IMR-90 (cell line): ENCODE measurements at regions not wholly inside any gene's neighbourhood (a gene's known extent, or its start where the extent isn't known, plus 50 kb on each side); places are given as distances from the start of the nearest gene placed in this dataset.
"Not testable (repeated sequence)": the region's sequence is repeated elsewhere in the genome, so short reads cannot be mapped to it uniquely, and the experiment has no call there.

Experiments
- ATAC-seq: fragments of 200-7000 bp; cut with Tn5 transposase; 2 replicates; pipeline ENCODE4 v1.9.1; 2020; ENCODE audit warnings: low read depth, mild to moderate bottlenecking, moderate library complexity
- BruUV-seq: library from RNA; stranded (reverse); fragments of 400-500 nt; replicated peaks from 2 replicates; lab custom pipeline; 2021; lab: Mats Ljungman, UMichigan
- CTCF ChIA-PET: fragments of 300-600 bp; formaldehyde crosslinking; extraction: SDS; loops from one replicate; lab custom pipeline; 2021; ENCODE audit warnings: antibody characterized with exemption; lab: Yijun Ruan, JAX
- POLR2A ChIA-PET: fragments of 300-600 bp; sonication (Branson Sonifier 250); formaldehyde crosslinking; loops from one replicate; lab custom pipeline; 2022; ENCODE audit warnings: antibody characterized with exemption; ENCODE audit not compliant: unreplicated experiment; lab: Charles Lee
- DNase-seq: peaks from one replicate; pipeline ENCODE4 v3.0.0; 2013
- H2AFZ ChIP-seq: replicated peaks from 2 replicates; pipeline ENCODE3; 2013; ENCODE audit warnings: low read length, mild to moderate bottlenecking; ENCODE audit not compliant: poor library complexity
- H2AK5ac ChIP-seq: 2 replicates; pipeline ENCODE4 v1.6.1; 2013; ENCODE audit warnings: low read depth, low read length, inconsistent platforms
- H2AK9ac ChIP-seq: replicated peaks from 2 replicates; pipeline ENCODE3; 2013; ENCODE audit warnings: mild to moderate bottlenecking, low read depth, low read length, moderate library complexity; ENCODE audit not compliant: poor library complexity
- H2BK120ac ChIP-seq: 2 replicates; pipeline ENCODE4 v1.6.1; 2013; ENCODE audit warnings: low read depth, low read length, inconsistent platforms
- H2BK15ac ChIP-seq: 3 replicates; pipeline ENCODE4 v1.6.1; 2013; ENCODE audit warnings: low read depth, low read length, inconsistent platforms
- H2BK20ac ChIP-seq: 2 replicates; pipeline ENCODE4 v1.6.1; 2013; ENCODE audit warnings: low read depth, mild to moderate bottlenecking, inconsistent platforms, low read length, moderate library complexity
- H2BK5ac ChIP-seq: 2 replicates; pipeline ENCODE4 v1.6.1; 2013; ENCODE audit warnings: mild to moderate bottlenecking, low read depth, low read length, inconsistent platforms; ENCODE audit not compliant: poor library complexity, severe bottlenecking
- H3K14ac ChIP-seq: replicated peaks from 2 replicates; pipeline ENCODE4 v1.6.1; 2013; ENCODE audit warnings: low read depth, low read length, inconsistent platforms
- H3K18ac ChIP-seq: 2 replicates; pipeline ENCODE4 v1.6.1; 2013; ENCODE audit warnings: low read depth, low read length, control low read depth
- H3K23ac ChIP-seq: 2 replicates; pipeline ENCODE4 v1.6.1; 2013; ENCODE audit warnings: low read depth, low read length, inconsistent platforms
- H3K27ac ChIP-seq: 2 replicates; pipeline ENCODE4 v1.5.1; 2013; ENCODE audit warnings: mild to moderate bottlenecking, control low read depth, low read length; ENCODE audit not compliant: insufficient read depth
- H3K27me3 ChIP-seq: 2 replicates; pipeline ENCODE4 v1.6.1; 2013; ENCODE audit warnings: low read length; ENCODE audit not compliant: control insufficient read depth, insufficient read depth
- H3K36me3 ChIP-seq: 2 replicates; pipeline ENCODE4 v1.6.1; 2013; ENCODE audit warnings: low read length, mixed read lengths; ENCODE audit not compliant: control insufficient read depth, insufficient read depth
- H3K4ac ChIP-seq: 2 replicates; pipeline ENCODE4 v1.6.1; 2013; ENCODE audit warnings: low read depth, low read length, inconsistent platforms
- H3K4me1 ChIP-seq: 2 replicates; pipeline ENCODE4 v1.6.1; 2013; ENCODE audit warnings: low read length, mixed read lengths; ENCODE audit not compliant: control insufficient read depth, insufficient read depth
- H3K4me2 ChIP-seq: 2 replicates; pipeline ENCODE4 v1.6.1; 2013; ENCODE audit warnings: low read depth, mild to moderate bottlenecking, control low read depth, low read length, moderate library complexity
- H3K4me3 ChIP-seq: 2 replicates; pipeline ENCODE4 v1.5.1; 2013; ENCODE audit warnings: low read depth, mild to moderate bottlenecking, control low read depth, low read length, moderate library complexity; ENCODE audit not compliant: insufficient read depth
- H3K56ac ChIP-seq: 2 replicates; pipeline ENCODE4 v1.6.1; 2013; ENCODE audit warnings: low read length, inconsistent platforms; ENCODE audit not compliant: insufficient read depth; ENCODE audit errors: extremely low read depth
- H3K79me1 ChIP-seq, 2 experiments: 2 replicates each; pipeline ENCODE4 v1.6.1; 2013; ENCODE audit warnings: low read length in 2 of 2, inconsistent platforms in 1 of 2, low read depth in 1 of 2
- H3K9ac ChIP-seq: 2 replicates; pipeline ENCODE4 v1.6.1; 2013; ENCODE audit warnings: low read depth, low read length, control low read depth
- H3K9me1 ChIP-seq: 2 replicates; pipeline ENCODE4 v1.6.1; 2013; ENCODE audit warnings: low read length, inconsistent platforms; ENCODE audit not compliant: insufficient read depth
- H3K9me3 ChIP-seq: 2 replicates; pipeline ENCODE4 v1.6.1; 2013; ENCODE audit warnings: low read length; ENCODE audit not compliant: control insufficient read depth, insufficient read depth
- H4K20me1 ChIP-seq: 2 replicates; pipeline ENCODE4 v1.6.1; 2013; ENCODE audit warnings: low read length, inconsistent platforms; ENCODE audit not compliant: insufficient read depth
- H4K5ac ChIP-seq: 2 replicates; pipeline ENCODE4 v1.6.1; 2013; ENCODE audit warnings: mild to moderate bottlenecking, low read depth, low read length, control low read depth
- H4K8ac ChIP-seq, 2 experiments: 2 replicates each; pipeline ENCODE4 v1.6.1; 2013; ENCODE audit warnings: low read depth in 2 of 2, low read length in 2 of 2, control low read depth in 1 of 2, inconsistent platforms in 1 of 2
- H4K91ac ChIP-seq: 2 replicates; pipeline ENCODE4 v1.6.1; 2013; ENCODE audit warnings: low read depth, low read length, inconsistent platforms; ENCODE audit not compliant: insufficient read depth
- CEBPB ChIP-seq: IDR thresholded peaks from 2 replicates; pipeline ENCODE4 v1.6.1; 2012; ENCODE audit warnings: low read depth, low read length, improper control_type of control experiment
- CHD1 ChIP-seq: IDR thresholded peaks from 2 replicates; pipeline ENCODE4 v1.6.1; 2012; ENCODE audit warnings: low read depth, low read length, improper control_type of control experiment
- FOS ChIP-seq: fragments of 150-350 bp; IDR thresholded peaks from 2 replicates; pipeline ENCODE4 v1.6.1; 2016; ENCODE audit warnings: low read depth, low read length
- MAZ ChIP-seq: IDR thresholded peaks from 2 replicates; pipeline ENCODE4 v1.6.1; 2012; ENCODE audit warnings: low read depth, mild to moderate bottlenecking, low read length, improper control_type of control experiment, moderate library complexity, borderline replicate concordance
- POLR2A ChIP-seq: IDR thresholded peaks from 2 replicates; pipeline ENCODE4 v1.6.1; 2012; ENCODE audit warnings: mild to moderate bottlenecking, low read depth, low read length
- RCOR1 ChIP-seq: IDR thresholded peaks from 2 replicates; pipeline ENCODE4 v1.6.1; 2012; ENCODE audit warnings: mild to moderate bottlenecking, low read length, improper control_type of control experiment; ENCODE audit not compliant: insufficient replicate concordance
- RFX5 ChIP-seq: IDR thresholded peaks from 2 replicates; pipeline ENCODE4 v1.8.0; 2012; ENCODE audit warnings: low read depth, mild to moderate bottlenecking, low read length, moderate library complexity
- SMC3 ChIP-seq: fragments of 150-350 bp; IDR thresholded peaks from 2 replicates; pipeline ENCODE4 v1.6.1; 2016; ENCODE audit warnings: low read depth, mild to moderate bottlenecking, antibody characterized with exemption, low read length, moderate library complexity
- WGBS, 2 experiments: methylation state at CpG; one replicate each; pipeline versions ENCODE4 v1.1.5 to v1.1.7; 2013; ENCODE audit warnings: missing lambda C conversion rate in 2 of 2; ENCODE audit not compliant: insufficient read length in 1 of 2; ENCODE audit errors: extremely low coverage in 2 of 2; 5-methylcytosine and 5-hydroxymethylcytosine counted together
- dilution Hi-C: fragments of 300-500 bp; cut with HindIII; formaldehyde crosslinking; loops from one replicate; pipeline ENCODE4 v1.14.3; 2018; ENCODE audit warnings: low sequenced_read_pairs; ENCODE audit not compliant: unreplicated experiment
- in situ Hi-C: fragments of 300-500 bp; cut with MboI; formaldehyde crosslinking; loops from 3 replicates; pipeline ENCODE4 v1.14.3; 2019; ENCODE audit warnings: low sequenced_read_pairs, inconsistent platforms, mixed read lengths
- intact Hi-C: fragments of 100-400 bp; cut with micrococcal nuclease; formaldehyde crosslinking; loops from 2 replicates; pipeline ENCODE4 v1.10.0; 2022
- TF ChIP-seq, protein P1 (sequence below): fragments of 150-350 bp; IDR thresholded peaks from 2 replicates; pipeline ENCODE4 v1.6.1; 2017; ENCODE audit warnings: mild to moderate bottlenecking, antibody characterized with exemption, low read length, low read depth

DNA sequence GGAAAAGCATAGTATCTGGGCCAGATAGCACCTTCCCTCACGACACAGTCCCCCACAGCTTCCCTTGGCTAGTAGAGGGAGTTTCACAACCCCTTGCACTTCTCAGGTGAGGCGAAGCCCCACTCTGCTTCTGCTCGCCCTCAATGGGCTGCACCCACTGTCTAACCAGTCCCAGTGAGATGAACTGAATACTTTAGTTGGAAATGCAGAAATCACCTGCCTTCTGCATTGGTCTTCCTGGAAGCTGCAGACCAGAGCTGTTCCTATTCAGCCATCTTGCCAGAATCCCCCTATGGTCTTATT is 243.2 kb upstream of the FAM78B start:
- CTCF ChIA-PET = no interaction called here
- intact Hi-C loops = no loop called here
- no CpG with 5 or more reads among the region's 3 CpGs for WGBS, 2 experiments

DNA sequence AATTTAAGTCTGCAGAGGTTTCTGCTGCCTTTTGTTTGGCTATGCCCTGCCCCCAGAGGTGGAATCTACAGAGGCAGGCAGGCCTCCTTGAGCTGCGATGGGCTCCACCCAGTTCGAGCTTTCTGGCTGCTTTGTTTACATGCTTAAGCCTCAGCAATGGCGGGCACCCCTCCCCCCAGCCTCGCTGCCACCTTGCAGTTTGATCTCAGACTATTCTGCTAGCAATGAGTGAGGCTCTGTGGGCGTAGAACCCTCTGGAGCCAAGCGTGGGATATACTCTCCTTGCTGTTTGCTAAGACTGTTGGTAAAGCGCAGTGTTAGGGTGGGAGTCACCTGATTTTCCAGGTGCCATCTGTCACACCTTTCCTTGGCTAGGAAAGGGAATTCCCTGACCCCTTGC is 250.0 kb upstream of the FAM78B start:
- H3K23ac ChIP-seq, H3K9me1 ChIP-seq, in situ Hi-C loops, H4K20me1 ChIP-seq, H3K9me3 ChIP-seq, dilution Hi-C loops, H4K5ac ChIP-seq, H3K27ac ChIP-seq, H2BK20ac ChIP-seq, H3K14ac ChIP-seq, H2BK120ac ChIP-seq, H3K56ac ChIP-seq, H2AK9ac ChIP-seq, H4K8ac ChIP-seq, H3K9ac ChIP-seq, H3K79me1 ChIP-seq, H3K4me1 ChIP-seq, H3K4ac ChIP-seq, H2BK5ac ChIP-seq, H4K91ac ChIP-seq, CTCF ChIA-PET, intact Hi-C loops, DNase-seq, POLR2A ChIA-PET, BruUV-seq, ATAC-seq, H2AK5ac ChIP-seq, H3K4me3 ChIP-seq, H2BK15ac ChIP-seq, H3K4me2 ChIP-seq, H3K27me3 ChIP-seq, H2AFZ ChIP-seq, H3K36me3 ChIP-seq, H3K18ac ChIP-seq: not testable (repeated sequence)
- no CpG with 5 or more reads among the region's 7 CpGs for WGBS, 2 experiments

More for the DNA sequence above, 243.2 kb upstream of the FAM78B start:
- no peaks in the 10 kb centered on the region for H3K9me1 ChIP-seq
- H2BK20ac ChIP-seq = no peak overlapping the region
- no peaks in the 10 kb centered on the region for H3K4me1 ChIP-seq
- no peak overlapping the region for H3K23ac ChIP-seq
- no TSS peak for BruUV-seq
- H3K4me2 ChIP-seq = no peak overlapping the region
- no peak overlapping the region for H2BK120ac ChIP-seq
- H2AK5ac ChIP-seq = no peak overlapping the region
- H2AFZ ChIP-seq = no peak overlapping the region
- peaks cover 6% of the 10 kb centered on the region; the same call in 1 of the 2 replicates for H3K9me3 ChIP-seq
- DNase-seq = no peak
- no peak overlapping the region for H4K8ac ChIP-seq
- no peak overlapping the region for H3K27ac ChIP-seq
- H4K20me1 ChIP-seq = no peaks in the 10 kb centered on the region
- no peak overlapping the region for H4K5ac ChIP-seq
- H2BK15ac ChIP-seq = no peak overlapping the region
- H3K36me3 ChIP-seq = no peaks in the 10 kb centered on the region
- no peaks in the 10 kb centered on the region for H3K79me1 ChIP-seq
- no peak overlapping the region for H2BK5ac ChIP-seq
- POLR2A ChIA-PET = no interaction called here
- no peak overlapping the region for H4K91ac ChIP-seq
- no peak overlapping the region for H2AK9ac ChIP-seq
- no peak overlapping the region for H3K56ac ChIP-seq
- in situ Hi-C loops (no loop called here), dilution Hi-C loops (no loop called here)
- H3K4ac ChIP-seq = no peak overlapping the region
- H3K27me3 ChIP-seq = no peaks in the 10 kb centered on the region
- no peak overlapping the region for H3K18ac ChIP-seq
- no peak for ATAC-seq
- H3K9ac ChIP-seq = no peak overlapping the region
- H3K14ac ChIP-seq = no peak overlapping the region
- TF ChIP-seq CHD1 = no peak
- TF ChIP-seq MAZ = no peak
- no peak for TF ChIP-seq RCOR1
- TF ChIP-seq POLR2A = no peak
- no peak for TF ChIP-seq CEBPB
- no peak for TF ChIP-seq RFX5
- TF ChIP-seq, protein P1, sequence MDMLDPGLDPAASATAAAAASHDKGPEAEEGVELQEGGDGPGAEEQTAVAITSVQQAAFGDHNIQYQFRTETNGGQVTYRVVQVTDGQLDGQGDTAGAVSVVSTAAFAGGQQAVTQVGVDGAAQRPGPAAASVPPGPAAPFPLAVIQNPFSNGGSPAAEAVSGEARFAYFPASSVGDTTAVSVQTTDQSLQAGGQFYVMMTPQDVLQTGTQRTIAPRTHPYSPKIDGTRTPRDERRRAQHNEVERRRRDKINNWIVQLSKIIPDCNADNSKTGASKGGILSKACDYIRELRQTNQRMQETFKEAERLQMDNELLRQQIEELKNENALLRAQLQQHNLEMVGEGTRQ = no peak
- TF ChIP-seq FOS = no peak
- no peak for TF ChIP-seq SMC3
- H3K4me3 ChIP-seq = no peak overlapping the region
